MM.1S (cell line): ENCODE measurements at regions not wholly inside any gene's neighbourhood (a gene's known extent, or its start where the extent isn't known, plus 50 kb on each side); places are given as distances from the start of the nearest gene placed in this dataset.
A peak's percentile ranks its signal among the peaks of the same experiment; 100 is the strongest.

ENCODE experiments used
- EZH2 ChIP-seq: fragments of 300-600 bp; sonication (generic); optimal IDR thresholded peaks from 2 replicates; pipeline ENCODE3; 2017; ENCODE audit warnings: low read depth, mild to moderate bottlenecking, antibody characterized with exemption, low read length, mixed read lengths
- EZH2phosphoT487 ChIP-seq: fragments of 300-600 bp; sonication (generic); IDR thresholded peaks from 2 replicates; pipeline ENCODE4 v1.6.1; 2018; ENCODE audit warnings: antibody characterized with exemption, low read length
- TF ChIP-seq, protein P1 (sequence below): fragments of 300-600 bp; sonication (generic); IDR thresholded peaks from 2 replicates; pipeline ENCODE4 v1.5.1; 2016; ENCODE audit warnings: antibody characterized with exemption, low read length, mixed read lengths

DNA sequence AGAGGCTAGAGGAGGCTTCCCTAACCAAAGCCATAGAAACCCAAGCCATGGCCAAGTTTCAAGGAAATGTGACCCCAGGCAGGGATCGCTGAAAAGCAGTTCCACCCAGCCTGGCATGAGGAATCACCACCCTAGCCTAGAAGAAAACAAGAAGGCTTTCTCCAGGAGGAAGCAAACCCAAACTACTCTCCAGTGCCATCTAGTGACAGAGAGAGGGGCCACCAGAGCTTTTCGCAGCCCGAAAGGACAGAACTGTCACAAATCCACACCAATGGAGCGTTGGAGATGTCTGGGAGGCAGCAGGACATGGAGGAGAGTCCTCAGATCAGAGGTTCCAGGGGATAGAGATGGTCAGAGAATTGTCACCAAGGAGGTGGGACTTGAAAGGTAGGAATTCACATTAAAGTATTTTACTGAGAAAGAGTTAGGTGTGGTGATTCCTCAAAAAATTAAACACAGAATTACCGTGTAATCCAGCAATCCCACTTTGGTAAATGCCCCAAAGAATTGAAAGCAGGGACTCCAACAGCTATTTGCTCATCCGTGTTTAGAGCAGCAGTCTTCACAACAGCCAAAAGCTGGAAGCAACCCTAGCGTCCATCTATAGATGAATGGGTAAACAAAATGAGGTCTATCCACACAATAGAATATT lies 67.3 kb upstream of the NUP50 start:
- TF ChIP-seq, protein P1, sequence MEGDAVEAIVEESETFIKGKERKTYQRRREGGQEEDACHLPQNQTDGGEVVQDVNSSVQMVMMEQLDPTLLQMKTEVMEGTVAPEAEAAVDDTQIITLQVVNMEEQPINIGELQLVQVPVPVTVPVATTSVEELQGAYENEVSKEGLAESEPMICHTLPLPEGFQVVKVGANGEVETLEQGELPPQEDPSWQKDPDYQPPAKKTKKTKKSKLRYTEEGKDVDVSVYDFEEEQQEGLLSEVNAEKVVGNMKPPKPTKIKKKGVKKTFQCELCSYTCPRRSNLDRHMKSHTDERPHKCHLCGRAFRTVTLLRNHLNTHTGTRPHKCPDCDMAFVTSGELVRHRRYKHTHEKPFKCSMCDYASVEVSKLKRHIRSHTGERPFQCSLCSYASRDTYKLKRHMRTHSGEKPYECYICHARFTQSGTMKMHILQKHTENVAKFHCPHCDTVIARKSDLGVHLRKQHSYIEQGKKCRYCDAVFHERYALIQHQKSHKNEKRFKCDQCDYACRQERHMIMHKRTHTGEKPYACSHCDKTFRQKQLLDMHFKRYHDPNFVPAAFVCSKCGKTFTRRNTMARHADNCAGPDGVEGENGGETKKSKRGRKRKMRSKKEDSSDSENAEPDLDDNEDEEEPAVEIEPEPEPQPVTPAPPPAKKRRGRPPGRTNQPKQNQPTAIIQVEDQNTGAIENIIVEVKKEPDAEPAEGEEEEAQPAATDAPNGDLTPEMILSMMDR: peak; percentile 84
- TF ChIP-seq EZH2phosphoT487 (no peak), EZH2 (no peak)
